ENCODE measurements at regions not wholly inside any gene's neighbourhood (a gene's known extent, or its start where the extent isn't known, plus 50 kb on each side); places are given as distances from the start of the nearest gene placed in this dataset.

GRCh38 chr4:52234561-52235440 is 183.7 kb downstream of the SPATA18 start:
- no peak for DNase-seq (ENCODE audit: low spot score)
- TF ChIP-seq CTCF (IDR thresholded peaks at IDR 0.05; ENCODE audit: extremely low read depth, missing control alignments): no peak

GRCh38 chr4:52235552-52236201 is 184.6 kb downstream of the SPATA18 start:
- no peak for TF ChIP-seq CTCF (IDR thresholded peaks at IDR 0.05; ENCODE audit: extremely low read depth, missing control alignments)

GRCh38 chr4:52241916-52242315 is 190.8 kb downstream of the SPATA18 start:
- DNase-seq (ENCODE audit: low spot score): no peak
- no peak for TF ChIP-seq CTCF (IDR thresholded peaks at IDR 0.05; ENCODE audit: extremely low read depth, missing control alignments)

More at GRCh38 chr4:52235552-52236201, 184.6 kb downstream of the SPATA18 start:
- DNase-seq (ENCODE audit: low spot score): no peak

- no peak for TF ChIP-seq CTCF (IDR thresholded peaks at IDR 0.05; ENCODE audit: extremely low read depth, missing control alignments)
- DNase-seq (ENCODE audit: low spot score): no peak
Measured at GRCh38 chr4:52243367-52243766, 192.3 kb downstream of the SPATA18 start.

- DNase-seq (ENCODE audit: low spot score): no peak
- no peak for TF ChIP-seq CTCF (IDR thresholded peaks at IDR 0.05; ENCODE audit: extremely low read depth, missing control alignments)
Measured at GRCh38 chr4:52244103-52244775, 193.1 kb downstream of the SPATA18 start.

- DNase-seq (ENCODE audit: low spot score): no peak
- no peak for TF ChIP-seq CTCF (IDR thresholded peaks at IDR 0.05; ENCODE audit: extremely low read depth, missing control alignments)
Measured at GRCh38 chr4:52244848-52245247, 193.7 kb downstream of the SPATA18 start.

- DNase-seq (ENCODE audit: low spot score): no peak
- TF ChIP-seq CTCF (IDR thresholded peaks at IDR 0.05; ENCODE audit: extremely low read depth, missing control alignments): no peak
Measured at GRCh38 chr4:52246827-52247226, 195.7 kb downstream of the SPATA18 start.

Data from GM20000 (cell line).